Muscle of leg (tissue), 3 donors: ENCODE measurements at regions not wholly inside any gene's neighbourhood (a gene's known extent, or its start where the extent isn't known, plus 50 kb on each side); places are given as distances from the start of the nearest gene placed in this dataset.
A peak's percentile ranks its signal among the peaks of the same experiment; 100 is the strongest.

ENCODE experiments used
- DNase-seq: peaks from one replicate; pipeline ENCODE4 v3.0.0; 2013
- H3K27ac ChIP-seq: one replicate; pipeline ENCODE4 v1.5.1; 2013; ENCODE audit warnings: mild to moderate bottlenecking, low read length, control low read depth
- H3K27me3 ChIP-seq: one replicate; pipeline ENCODE4 v1.6.1; 2013; ENCODE audit warnings: low read length; ENCODE audit not compliant: control insufficient read depth, insufficient read depth
- H3K36me3 ChIP-seq: one replicate; pipeline ENCODE4 v1.6.1; 2013; ENCODE audit warnings: low read length; ENCODE audit not compliant: control insufficient read depth, insufficient read depth
- H3K4me1 ChIP-seq: one replicate; pipeline ENCODE4 v1.6.1; 2013; ENCODE audit warnings: low read length; ENCODE audit not compliant: control insufficient read depth, insufficient read depth
- H3K4me3 ChIP-seq: one replicate; pipeline ENCODE4 v1.5.1; 2013; ENCODE audit warnings: low read length, control low read depth
- H3K9me3 ChIP-seq: replicated peaks from 2 replicates; pipeline ENCODE4 v1.6.1; 2013; ENCODE audit warnings: low read depth, low read length; ENCODE audit not compliant: control insufficient read depth
- WGBS: methylation state at CpG from one replicate; pipeline ENCODE4 v1.1.5; 2013; ENCODE audit warnings: missing lambda C conversion rate; ENCODE audit not compliant: insufficient coverage; 5-methylcytosine and 5-hydroxymethylcytosine counted together

GRCh38 chr3:157785102-157785826, 282.0 kb upstream of the VEPH1 start:
- Histone ChIP-seq H3K36me3 (no peaks in the 10 kb centered on the region), H3K9me3 (no peaks in the 10 kb centered on the region), H3K27me3 (no peaks in the 10 kb centered on the region), H3K4me3 (no peak overlapping the region), H3K27ac (peak overlapping the region; percentile 57), H3K4me1 (peaks cover 2% of the 10 kb centered on the region)
- 18% methylated on average over 3 of the region's 6 CpGs for WGBS
- peak; percentile 64 for DNase-seq

DNA sequence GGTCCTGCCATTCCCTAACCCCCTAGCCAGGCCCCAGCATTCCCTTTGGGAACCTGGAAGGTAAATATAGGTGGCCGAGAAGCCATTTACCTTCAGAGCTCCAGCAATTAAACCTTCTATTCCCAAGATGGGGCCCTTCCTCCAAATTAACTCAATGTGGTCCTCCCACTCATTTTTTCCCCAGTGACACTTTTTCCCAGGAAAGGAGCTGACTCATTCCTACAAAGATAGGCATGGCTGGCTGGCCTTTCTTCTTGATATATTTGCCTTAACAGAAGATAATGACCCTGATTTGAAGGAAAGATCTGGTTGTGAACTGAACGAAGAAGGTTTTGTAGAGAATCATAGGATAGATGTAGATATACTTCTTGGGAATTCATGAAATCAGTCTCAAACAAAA, 279.0 kb upstream of the VEPH1 start:
- peaks cover 2% of the 10 kb centered on the region for H3K4me1 ChIP-seq
- no peak overlapping the region for H3K4me3 ChIP-seq
- WGBS, result 60% methylated on average over 1 of the region's 2 CpGs
- DNase-seq, result no peak
- H3K27me3 ChIP-seq, result no peaks in the 10 kb centered on the region
- peaks cover 4% of the 10 kb centered on the region for H3K9me3 ChIP-seq
- no peak overlapping the region for H3K27ac ChIP-seq
- no peaks in the 10 kb centered on the region for H3K36me3 ChIP-seq

- H3K4me1 ChIP-seq, result no peaks in the 10 kb centered on the region
- H3K27me3 ChIP-seq, result no peaks in the 10 kb centered on the region
- H3K36me3 ChIP-seq, result no peaks in the 10 kb centered on the region
- peaks cover 4% of the 10 kb centered on the region for H3K9me3 ChIP-seq
- WGBS, result 100% methylated on average over 2 of the region's 2 CpGs
- no peak overlapping the region for H3K27ac ChIP-seq
- no peak overlapping the region for H3K4me3 ChIP-seq
- DNase-seq, result no peak
These were observed 273.6 kb upstream of the VEPH1 start for GRCh38 chr3:157776861-157777260.

DNA sequence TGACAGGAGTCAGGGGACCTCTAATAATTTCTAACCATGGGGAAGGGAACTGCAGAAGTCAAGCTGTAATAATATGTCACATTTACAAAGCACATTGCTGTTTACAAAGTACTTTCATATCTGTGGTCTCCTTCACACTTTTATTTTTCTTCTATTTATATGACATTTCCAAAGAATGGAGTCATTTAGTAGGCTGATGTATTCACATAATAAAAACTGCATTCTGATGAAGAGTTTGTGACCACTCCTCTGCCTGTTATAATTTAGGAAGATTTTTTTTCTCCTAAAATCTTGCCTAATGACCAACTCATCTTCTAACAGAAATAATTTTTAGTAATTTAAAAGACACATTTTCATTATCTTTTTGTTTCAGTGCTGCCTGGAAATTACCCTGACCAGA, 272.2 kb upstream of the VEPH1 start:
- Histone ChIP-seq H3K4me3 (no peak overlapping the region), H3K4me1 (no peaks in the 10 kb centered on the region), H3K36me3 (no peaks in the 10 kb centered on the region), H3K9me3 (peaks cover 4% of the 10 kb centered on the region), H3K27me3 (no peaks in the 10 kb centered on the region), H3K27ac (no peak overlapping the region)
- no peak for DNase-seq

DNA sequence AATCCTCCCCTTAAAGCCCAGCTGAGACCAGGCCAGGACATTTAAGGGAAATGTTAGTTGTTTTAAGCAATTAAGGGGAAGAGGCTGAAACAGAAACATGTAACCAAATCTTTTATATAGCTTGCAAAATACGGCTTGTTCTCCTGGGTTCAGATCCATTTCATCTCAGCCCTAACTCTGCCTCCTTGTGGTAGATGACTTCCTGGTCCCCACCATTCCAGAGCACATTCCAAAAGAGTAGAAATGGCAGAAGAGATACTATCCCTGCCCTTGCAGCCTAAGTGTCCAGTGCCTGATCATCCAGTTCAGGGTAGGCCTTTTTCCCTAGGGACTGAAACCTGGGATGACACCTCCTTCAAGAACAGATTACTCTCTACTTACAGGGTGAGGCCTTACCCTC, 266.2 kb upstream of the VEPH1 start:
- Histone ChIP-seq H3K4me3 (no peak overlapping the region), H3K36me3 (no peaks in the 10 kb centered on the region), H3K27ac (no peak overlapping the region), H3K27me3 (no peaks in the 10 kb centered on the region), H3K9me3 (no peaks in the 10 kb centered on the region), H3K4me1 (no peaks in the 10 kb centered on the region)
- DNase-seq, result no peak
- 100% methylated on average over 1 of the region's 1 CpG for WGBS

DNA sequence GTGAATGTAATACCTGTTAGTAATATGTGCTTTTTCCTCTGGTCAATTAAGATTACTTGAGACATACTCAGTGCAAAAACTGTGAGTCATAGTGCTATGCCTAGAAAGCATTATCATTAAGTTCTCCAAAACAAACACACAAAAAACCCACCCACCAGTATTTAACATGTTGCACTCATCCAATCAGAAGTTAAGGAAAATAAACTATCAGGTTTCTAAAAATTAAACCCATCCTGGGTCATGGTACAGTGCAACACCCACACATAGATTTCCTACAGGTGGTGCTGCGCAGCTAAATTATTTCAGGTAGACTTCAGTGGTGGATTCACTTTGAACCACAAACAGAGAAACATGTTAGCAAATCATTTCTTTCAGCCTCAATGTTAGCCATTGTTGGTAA, 264.4 kb upstream of the VEPH1 start:
- DNase-seq, result no peak
- no peaks in the 10 kb centered on the region for H3K4me1 ChIP-seq
- H3K36me3 ChIP-seq, result no peaks in the 10 kb centered on the region
- H3K4me3 ChIP-seq, result no peak overlapping the region
- no peaks in the 10 kb centered on the region for H3K27me3 ChIP-seq
- no peaks in the 10 kb centered on the region for H3K9me3 ChIP-seq
- WGBS, result no CpG with 5 or more reads among the region's 1 CpG
- no peak overlapping the region for H3K27ac ChIP-seq

DNA sequence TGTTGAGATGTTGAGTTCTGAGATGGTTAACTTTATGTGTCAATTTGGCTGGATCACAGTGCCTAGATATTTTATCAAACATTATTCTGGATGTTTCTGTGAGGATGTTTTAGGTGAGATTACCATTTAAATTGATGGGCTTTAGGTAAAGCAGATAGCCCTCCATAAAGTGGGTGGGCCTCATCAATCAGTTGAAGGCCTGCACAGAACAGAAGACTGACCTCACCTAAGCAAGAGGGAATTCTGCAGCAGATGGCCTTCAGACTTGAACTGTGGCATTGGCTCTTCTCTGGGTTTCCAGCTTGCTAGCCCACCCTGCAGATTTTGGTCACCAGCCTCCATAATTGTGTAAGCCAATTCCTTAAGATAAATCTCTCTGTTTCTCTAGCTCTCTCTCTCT, 260.4 kb upstream of the VEPH1 start:
- H3K27me3 ChIP-seq, result no peaks in the 10 kb centered on the region
- H3K4me1 ChIP-seq, result no peaks in the 10 kb centered on the region
- no peaks in the 10 kb centered on the region for H3K36me3 ChIP-seq

DNA sequence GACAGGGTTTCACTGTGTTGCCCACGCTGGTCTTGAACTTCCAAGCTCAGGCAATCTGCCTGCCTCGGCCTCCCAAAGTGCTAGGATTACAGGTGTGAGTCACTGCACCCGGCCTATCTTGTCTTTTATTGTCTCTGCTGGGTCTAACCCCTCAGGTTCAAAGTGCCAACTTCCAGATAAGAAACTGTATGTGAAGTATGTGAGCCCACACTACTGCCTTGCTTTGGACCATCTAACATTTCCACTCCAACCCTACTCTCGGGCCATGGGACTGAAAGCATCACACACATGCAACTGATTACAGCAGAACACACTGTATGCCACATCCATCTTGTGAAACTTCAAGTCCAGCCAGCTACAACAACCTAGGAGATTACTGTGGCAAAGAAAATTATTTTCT, 256.1 kb upstream of the VEPH1 start:
- H3K27me3 ChIP-seq, result peaks cover 2% of the 10 kb centered on the region
- WGBS, result 71% methylated on average over 2 of the region's 4 CpGs
- no peaks in the 10 kb centered on the region for H3K36me3 ChIP-seq
- no peak overlapping the region for H3K27ac ChIP-seq
- H3K9me3 ChIP-seq, result no peaks in the 10 kb centered on the region
- H3K4me3 ChIP-seq, result no peak overlapping the region
- H3K4me1 ChIP-seq, result no peaks in the 10 kb centered on the region
- DNase-seq, result no peak

More for the DNA sequence above, 260.4 kb upstream of the VEPH1 start:
- H3K9me3 ChIP-seq, result no peaks in the 10 kb centered on the region
- no peak overlapping the region for H3K27ac ChIP-seq
- DNase-seq, result no peak
- no peak overlapping the region for H3K4me3 ChIP-seq

GRCh38 chr3:157755233-157755632, 252.0 kb upstream of the VEPH1 start:
- no peaks in the 10 kb centered on the region for H3K36me3 ChIP-seq
- no peak overlapping the region for H3K4me3 ChIP-seq
- no peaks in the 10 kb centered on the region for H3K4me1 ChIP-seq
- peaks cover 2% of the 10 kb centered on the region for H3K27me3 ChIP-seq
- no peak overlapping the region for H3K27ac ChIP-seq
- no peaks in the 10 kb centered on the region for H3K9me3 ChIP-seq
- 75% methylated on average over 4 of the region's 5 CpGs for WGBS
- no peak for DNase-seq

DNA sequence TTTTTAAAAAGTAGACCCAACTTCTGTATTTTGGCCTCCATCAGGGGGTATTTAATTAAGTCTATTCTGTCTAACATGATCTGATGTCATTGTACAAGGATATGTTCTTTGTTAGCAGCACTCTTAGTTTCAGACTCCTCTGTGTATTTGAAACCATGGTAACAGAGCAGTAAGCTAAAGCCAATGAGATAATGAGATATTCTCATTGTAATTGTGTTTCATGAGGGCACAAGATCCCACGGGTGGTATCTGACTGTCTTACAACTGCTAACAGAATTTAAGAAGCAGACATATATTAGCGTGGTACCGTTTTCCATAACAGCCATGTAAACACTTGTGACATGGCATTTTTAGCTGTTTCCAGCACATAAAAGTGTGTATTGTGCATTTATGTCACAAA, 251.2 kb upstream of the VEPH1 start:
- H3K36me3 ChIP-seq, result no peaks in the 10 kb centered on the region
- H3K9me3 ChIP-seq, result no peaks in the 10 kb centered on the region
- no peak overlapping the region for H3K27ac ChIP-seq
- peak; percentile 58 for DNase-seq
- WGBS, result no CpG with 5 or more reads among the region's 3 CpGs
- no peaks in the 10 kb centered on the region for H3K4me1 ChIP-seq
- peaks cover 2% of the 10 kb centered on the region for H3K27me3 ChIP-seq
- H3K4me3 ChIP-seq, result no peak overlapping the region

DNA sequence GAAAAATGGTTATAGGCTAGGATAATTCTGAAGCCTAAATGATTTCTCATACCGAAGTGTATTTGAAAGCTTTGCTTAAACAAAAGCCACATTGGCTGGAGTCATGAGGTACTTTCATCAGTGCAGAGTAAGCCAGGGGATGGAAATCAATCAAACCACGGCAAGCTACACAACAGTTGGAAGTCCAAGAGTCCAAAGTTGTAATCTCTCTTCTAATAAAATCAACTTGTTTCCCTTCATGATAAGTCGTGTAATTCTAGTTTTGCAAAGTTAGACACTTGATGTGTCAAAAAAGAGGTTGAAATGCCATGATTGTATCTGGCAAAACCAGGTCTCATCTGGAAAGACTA, 250.5 kb upstream of the VEPH1 start:
- Histone ChIP-seq H3K4me3 (no peak overlapping the region), H3K27me3 (peaks cover 2% of the 10 kb centered on the region), H3K9me3 (no peaks in the 10 kb centered on the region), H3K4me1 (no peaks in the 10 kb centered on the region), H3K36me3 (no peaks in the 10 kb centered on the region), H3K27ac (no peak overlapping the region)
- WGBS, result no CpG with 5 or more reads among the region's 3 CpGs
- DNase-seq, result no peak
